DND-41 (cell line): ENCODE measurements at regions not wholly inside any gene's neighbourhood (a gene's known extent, or its start where the extent isn't known, plus 50 kb on each side); places are given as distances from the start of the nearest gene placed in this dataset.
A peak's percentile ranks its signal among the peaks of the same experiment; 100 is the strongest.

ENCODE experiments used
- ATAC-seq: fragments of 200-7000 bp; cut with Tn5 transposase; 3 replicates; pipeline ENCODE4 v1.9.1; 2021; ENCODE audit warnings: low read depth; ENCODE audit not compliant: insufficient read depth
- DNase-seq: peaks from one replicate; pipeline ENCODE4 v3.0.0-alpha.2; 2020
- H2AFZ ChIP-seq: 2 replicates; pipeline ENCODE4 v1.6.0; 2012; ENCODE audit warnings: low read depth, low read length
- H3K27ac ChIP-seq: 2 replicates; pipeline ENCODE4 v1.5.1; 2012; ENCODE audit warnings: low read length, inconsistent platforms
- H3K27me3 ChIP-seq: fragments of 200-600 bp; sonication (generic); 2 replicates; pipeline ENCODE4 v1.6.0; 2012; ENCODE audit warnings: low read length, mild to moderate bottlenecking, inconsistent platforms; ENCODE audit not compliant: insufficient read depth, poor library complexity
- H3K36me3 ChIP-seq: 2 replicates; pipeline ENCODE4 v1.5.1; 2012; ENCODE audit warnings: low read length, inconsistent platforms; ENCODE audit not compliant: insufficient read depth
- H3K4me1 ChIP-seq: 2 replicates; pipeline ENCODE4 v1.5.1; 2012; ENCODE audit warnings: mild to moderate bottlenecking, low read length; ENCODE audit not compliant: insufficient read depth
- H3K4me2 ChIP-seq: 2 replicates; pipeline ENCODE4 v1.6.0; 2012; ENCODE audit warnings: mild to moderate bottlenecking, moderate library complexity, low read length, inconsistent platforms; ENCODE audit not compliant: insufficient read depth
- H3K4me3 ChIP-seq, 2 experiments: fragments of 200-600 bp in 1 of 2; shearing (Covaris generic) in 1 of 2; 2 replicates each; pipeline ENCODE4 v1.5.1; 2012 to 2016; ENCODE audit warnings: inconsistent platforms in 2 of 2, low read length in 2 of 2, mild to moderate bottlenecking in 2 of 2, low read depth in 1 of 2, moderate library complexity in 1 of 2
- H3K79me2 ChIP-seq: 2 replicates; pipeline ENCODE4 v1.6.0; 2012; ENCODE audit warnings: low read length, inconsistent platforms; ENCODE audit not compliant: insufficient read depth
- H3K9ac ChIP-seq: 2 replicates; pipeline ENCODE4 v1.6.0; 2012; ENCODE audit warnings: low read depth, mild to moderate bottlenecking, inconsistent platforms, low read length, moderate library complexity
- H3K9me3 ChIP-seq: 2 replicates; pipeline ENCODE4 v1.5.1; 2012; ENCODE audit warnings: low read length, moderate library complexity, mild to moderate bottlenecking, inconsistent platforms; ENCODE audit not compliant: insufficient read depth, severe bottlenecking
- H4K20me1 ChIP-seq: 2 replicates; pipeline ENCODE4 v1.6.0; 2012; ENCODE audit warnings: low read length; ENCODE audit not compliant: insufficient read depth
- EZH2 ChIP-seq: IDR thresholded peaks from 3 replicates; pipeline ENCODE4 v1.6.1; 2012; ENCODE audit warnings: borderline replicate concordance, low read depth, mild to moderate bottlenecking, moderate library complexity, low read length, inconsistent platforms; ENCODE audit not compliant: severe bottlenecking
- TF ChIP-seq, protein P1 (sequence below): IDR thresholded peaks from 2 replicates; pipeline ENCODE4 v1.5.1; 2012; ENCODE audit warnings: borderline replicate concordance, low read length, moderate library complexity, mild to moderate bottlenecking; ENCODE audit not compliant: poor library complexity, severe bottlenecking; ENCODE audit errors: extremely low read depth

DNA sequence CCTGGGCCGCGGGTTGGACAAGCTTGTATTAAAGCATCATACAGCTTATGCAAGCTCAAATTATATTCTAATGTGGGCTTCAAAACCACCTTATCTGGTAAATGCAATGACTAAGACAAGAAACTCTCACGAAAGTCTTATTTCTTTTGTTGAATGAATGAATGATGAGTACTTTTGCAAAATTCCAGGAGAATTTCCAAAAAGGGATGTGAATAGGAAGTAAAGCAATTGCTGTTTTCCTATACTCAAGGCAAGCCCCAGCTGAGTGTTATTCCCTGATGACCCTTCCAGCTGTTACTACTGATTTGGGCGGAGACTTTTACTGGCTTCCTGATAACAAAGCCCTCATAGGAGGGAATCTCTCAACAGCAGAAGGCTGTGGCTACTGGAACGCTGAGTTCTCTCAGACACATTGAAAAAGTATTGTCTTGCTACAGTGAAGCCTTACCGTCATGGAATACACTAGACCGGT lies 162.8 kb downstream of the SREK1 start:
- Histone ChIP-seq H3K9ac (no peak overlapping the region), H3K9me3 (no peaks in the 10 kb centered on the region), H4K20me1 (no peaks in the 10 kb centered on the region), H2AFZ (no peak overlapping the region), H3K4me3 (no peak overlapping the region), H3K27me3 (no peaks in the 10 kb centered on the region), H3K79me2 (no peaks in the 10 kb centered on the region), H3K4me1 (no peaks in the 10 kb centered on the region), H3K4me2 (no peak overlapping the region), H3K27ac (no peak overlapping the region), H3K36me3 (no peaks in the 10 kb centered on the region)
- TF ChIP-seq, protein P1, sequence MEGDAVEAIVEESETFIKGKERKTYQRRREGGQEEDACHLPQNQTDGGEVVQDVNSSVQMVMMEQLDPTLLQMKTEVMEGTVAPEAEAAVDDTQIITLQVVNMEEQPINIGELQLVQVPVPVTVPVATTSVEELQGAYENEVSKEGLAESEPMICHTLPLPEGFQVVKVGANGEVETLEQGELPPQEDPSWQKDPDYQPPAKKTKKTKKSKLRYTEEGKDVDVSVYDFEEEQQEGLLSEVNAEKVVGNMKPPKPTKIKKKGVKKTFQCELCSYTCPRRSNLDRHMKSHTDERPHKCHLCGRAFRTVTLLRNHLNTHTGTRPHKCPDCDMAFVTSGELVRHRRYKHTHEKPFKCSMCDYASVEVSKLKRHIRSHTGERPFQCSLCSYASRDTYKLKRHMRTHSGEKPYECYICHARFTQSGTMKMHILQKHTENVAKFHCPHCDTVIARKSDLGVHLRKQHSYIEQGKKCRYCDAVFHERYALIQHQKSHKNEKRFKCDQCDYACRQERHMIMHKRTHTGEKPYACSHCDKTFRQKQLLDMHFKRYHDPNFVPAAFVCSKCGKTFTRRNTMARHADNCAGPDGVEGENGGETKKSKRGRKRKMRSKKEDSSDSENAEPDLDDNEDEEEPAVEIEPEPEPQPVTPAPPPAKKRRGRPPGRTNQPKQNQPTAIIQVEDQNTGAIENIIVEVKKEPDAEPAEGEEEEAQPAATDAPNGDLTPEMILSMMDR = no peak
- no peak for TF ChIP-seq EZH2
- DNase-seq (no peak), ATAC-seq (no peak)

DNA sequence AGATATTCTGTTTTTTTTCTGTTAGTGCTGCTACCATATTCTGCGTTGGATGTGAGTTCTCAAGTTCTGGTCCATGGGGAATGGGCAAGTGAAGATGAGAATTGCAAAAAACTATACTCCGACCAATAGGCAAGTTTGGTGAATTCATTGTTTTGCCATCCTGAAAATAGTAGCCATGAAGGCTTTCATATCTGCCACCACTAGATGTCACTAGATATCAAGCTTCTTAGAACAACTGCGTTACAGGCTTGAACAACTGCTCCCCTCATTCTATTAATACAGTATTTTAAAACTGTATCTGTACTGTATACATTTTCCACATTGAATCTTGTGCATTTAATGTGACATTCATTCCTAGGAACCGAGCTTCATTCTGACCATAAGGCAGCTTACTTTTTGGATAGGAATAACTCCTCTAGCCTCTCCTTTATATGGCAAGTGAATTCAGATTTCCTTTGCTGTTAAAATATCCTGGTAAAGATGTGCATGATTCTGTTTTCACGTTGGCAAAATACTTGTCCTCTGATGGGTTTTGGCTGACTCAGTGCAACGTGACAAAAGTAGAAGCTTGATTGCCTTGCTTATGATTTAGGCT lies 163.6 kb downstream of the SREK1 start:
- H3K79me2 ChIP-seq = no peaks in the 10 kb centered on the region
- TF ChIP-seq EZH2 = no peak
- TF ChIP-seq, protein P1 = peak; percentile 94
- no peaks in the 10 kb centered on the region for H3K27me3 ChIP-seq
- H3K4me3 ChIP-seq = no peak overlapping the region
- H3K4me1 ChIP-seq = no peaks in the 10 kb centered on the region
- peak; percentile 83 for ATAC-seq
- no peak overlapping the region for H2AFZ ChIP-seq
- H3K9ac ChIP-seq = no peak overlapping the region
- H3K27ac ChIP-seq = no peak overlapping the region
- H3K36me3 ChIP-seq = no peaks in the 10 kb centered on the region
- DNase-seq = peak; percentile 26
- no peaks in the 10 kb centered on the region for H4K20me1 ChIP-seq
- no peaks in the 10 kb centered on the region for H3K9me3 ChIP-seq
- no peak overlapping the region for H3K4me2 ChIP-seq

DNA sequence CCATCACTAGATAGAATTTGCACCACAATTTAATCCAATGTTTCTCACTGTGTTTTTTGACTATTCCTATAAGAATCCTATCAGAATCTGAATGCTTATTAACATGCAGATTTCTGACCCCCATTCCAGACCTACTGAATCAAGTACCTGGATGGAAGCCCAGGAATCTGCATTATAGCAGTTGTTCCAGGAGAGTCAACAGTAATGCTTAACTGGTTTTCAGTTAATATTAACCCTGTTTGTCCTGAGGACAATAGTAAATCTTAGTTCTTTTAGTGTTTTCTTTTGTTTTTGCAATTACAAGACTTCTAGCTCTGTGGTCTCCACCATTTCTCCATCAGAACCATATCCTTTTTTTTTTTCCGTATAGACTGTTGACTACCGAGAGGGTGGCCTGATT lies 168.2 kb downstream of the SREK1 start:
- TF ChIP-seq, protein P1 = no peak
- TF ChIP-seq EZH2 = no peak
- Histone ChIP-seq H2AFZ (no peak overlapping the region), H3K27ac (no peak overlapping the region), H3K4me1 (no peaks in the 10 kb centered on the region), H3K9me3 (peaks cover 10% of the 10 kb centered on the region), H3K4me3 (no peak overlapping the region), H3K9ac (no peak overlapping the region), H3K4me2 (no peak overlapping the region), H3K79me2 (no peaks in the 10 kb centered on the region), H4K20me1 (no peaks in the 10 kb centered on the region), H3K36me3 (no peaks in the 10 kb centered on the region), H3K27me3 (no peaks in the 10 kb centered on the region)
- DNase-seq (no peak), ATAC-seq (no peak)
